ENCODE measurements at regions not wholly inside any gene's neighbourhood (a gene's known extent, or its start where the extent isn't known, plus 50 kb on each side); places are given as distances from the start of the nearest gene placed in this dataset.

DNA sequence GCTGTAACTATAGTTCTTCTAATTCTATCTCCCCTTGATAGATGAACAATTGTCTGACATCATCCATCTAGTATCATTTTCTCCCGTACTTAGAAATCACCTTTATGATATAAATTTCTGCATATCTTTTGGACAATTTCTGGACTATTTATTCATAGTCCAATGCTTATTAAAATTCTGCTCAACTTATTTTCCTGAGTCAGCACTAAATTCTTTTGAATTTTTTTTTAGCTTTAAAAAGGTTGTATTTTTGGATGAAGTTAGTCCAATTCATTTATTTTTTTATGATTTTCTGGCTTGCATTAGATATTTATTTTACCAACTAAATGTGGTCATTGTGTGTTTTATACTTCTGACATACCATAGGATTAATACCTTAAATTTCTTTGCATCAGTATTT lies 538.5 kb upstream of the DCC start:
- H2BK120ac ChIP-seq (ENCODE audit: low read depth, low read length, poor library complexity, severe bottlenecking): no peak overlapping the region
- no peak overlapping the region for H2BK12ac ChIP-seq (ENCODE audit: insufficient read length, low read depth, low read length)
- H3K9ac ChIP-seq (ENCODE audit: extremely low read depth, insufficient read length, low read length): no peak overlapping the region
- H3K14ac ChIP-seq (ENCODE audit: insufficient read depth, low read length): no peak overlapping the region
- Mint-ChIP-seq H3K9me3 (peaks cover 4 to 6% of the 10 kb centered on the region in 2 experiments; a peak in 3 of 5 replicates), H3K4me1 (no peaks in the 10 kb centered on the region), H3K36me3 (ENCODE audit: insufficient read depth in 1 of 3, low read depth in 3 of 3) (no peaks in the 10 kb centered on the region), H3K4me3 (no peak overlapping the region), H3K27ac (no peak overlapping the region), H3K27me3 (ENCODE audit: low read depth) (no peaks in the 10 kb centered on the region)
- H3K23ac ChIP-seq (ENCODE audit: insufficient read length, low read depth, low read length): no peak overlapping the region
- no peak overlapping the region for H4K8ac ChIP-seq (replicated peaks; ENCODE audit: insufficient read length, low read depth, low read length)
- H4K20me1 ChIP-seq (ENCODE audit: control insufficient read depth, insufficient read depth, insufficient read length): no peaks in the 10 kb centered on the region
- no peaks in the 10 kb centered on the region for H3K79me1 ChIP-seq (ENCODE audit: insufficient read depth, low read depth, low read length, poor library complexity, severe bottlenecking)
- H3K27me3 ChIP-seq (ENCODE audit: insufficient read depth, low read length): no peaks in the 10 kb centered on the region
- no peak overlapping the region for H2BK15ac ChIP-seq (ENCODE audit: low read depth, low read length)
- H3K9me3 ChIP-seq (ENCODE audit: control insufficient read depth, low read depth, low read length): no peaks in the 10 kb centered on the region
- H3K79me2 ChIP-seq (ENCODE audit: insufficient read depth, low read length): no peaks in the 10 kb centered on the region
- no peaks in the 10 kb centered on the region for H3K4me1 ChIP-seq (ENCODE audit: insufficient read depth, low read length)
- no peak overlapping the region for H2AFZ ChIP-seq (ENCODE audit: low read length)
- no peak overlapping the region for H3K56ac ChIP-seq (ENCODE audit: insufficient read length, low read depth, low read length)
- no peak overlapping the region for H2BK5ac ChIP-seq (ENCODE audit: insufficient read length, low read length)
- H4K5ac ChIP-seq (ENCODE audit: insufficient read length, low read depth, low read length): no peak overlapping the region
- H4K91ac ChIP-seq (ENCODE audit: insufficient read length, low read depth, low read length): no peak overlapping the region
- no peak overlapping the region for H3K4ac ChIP-seq (ENCODE audit: low read depth, low read length)
- no peak overlapping the region for H3K18ac ChIP-seq (ENCODE audit: insufficient read length, low read depth, low read length)
- H3K23me2 ChIP-seq (ENCODE audit: insufficient read length, low read depth, low read length, poor library complexity, severe bottlenecking): no peaks in the 10 kb centered on the region
- H3K4me2 ChIP-seq (ENCODE audit: insufficient read depth, insufficient read length, low read length): no peak overlapping the region
- TF ChIP-seq, protein P1, sequence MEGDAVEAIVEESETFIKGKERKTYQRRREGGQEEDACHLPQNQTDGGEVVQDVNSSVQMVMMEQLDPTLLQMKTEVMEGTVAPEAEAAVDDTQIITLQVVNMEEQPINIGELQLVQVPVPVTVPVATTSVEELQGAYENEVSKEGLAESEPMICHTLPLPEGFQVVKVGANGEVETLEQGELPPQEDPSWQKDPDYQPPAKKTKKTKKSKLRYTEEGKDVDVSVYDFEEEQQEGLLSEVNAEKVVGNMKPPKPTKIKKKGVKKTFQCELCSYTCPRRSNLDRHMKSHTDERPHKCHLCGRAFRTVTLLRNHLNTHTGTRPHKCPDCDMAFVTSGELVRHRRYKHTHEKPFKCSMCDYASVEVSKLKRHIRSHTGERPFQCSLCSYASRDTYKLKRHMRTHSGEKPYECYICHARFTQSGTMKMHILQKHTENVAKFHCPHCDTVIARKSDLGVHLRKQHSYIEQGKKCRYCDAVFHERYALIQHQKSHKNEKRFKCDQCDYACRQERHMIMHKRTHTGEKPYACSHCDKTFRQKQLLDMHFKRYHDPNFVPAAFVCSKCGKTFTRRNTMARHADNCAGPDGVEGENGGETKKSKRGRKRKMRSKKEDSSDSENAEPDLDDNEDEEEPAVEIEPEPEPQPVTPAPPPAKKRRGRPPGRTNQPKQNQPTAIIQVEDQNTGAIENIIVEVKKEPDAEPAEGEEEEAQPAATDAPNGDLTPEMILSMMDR (conservative IDR thresholded peaks at IDR 0.05): no peak
- H2BK20ac ChIP-seq (ENCODE audit: low read depth, low read length, poor library complexity, severe bottlenecking): no peak overlapping the region
- DNase-seq: no peak
- no peak overlapping the region for H2AK5ac ChIP-seq (ENCODE audit: insufficient read length, low read length)
- H3K27ac ChIP-seq (ENCODE audit: insufficient read length, low read depth, low read length): no peak overlapping the region
- WGBS (ENCODE audit: extremely low coverage, insufficient read length, low lambda C conversion rate): no CpG with 5 or more reads among the region's 1 CpG
- H3T11ph ChIP-seq (ENCODE audit: low read length): no peak overlapping the region
